Hematopoietic multipotent progenitor cell treated with erythropoietin and hydrocortisone succinate and interleukin-3 and kit ligand, for 15 days (in vitro differentiated cells): ENCODE measurements at regions not wholly inside any gene's neighbourhood (a gene's known extent, or its start where the extent isn't known, plus 50 kb on each side); places are given as distances from the start of the nearest gene placed in this dataset.

Experiments used
- DNase-seq: peaks from one replicate; pipeline ENCODE4 v3.0.0-alpha.2; 2015; ENCODE audit warnings: low spot score

- no peak for DNase-seq
Measured at GRCh38 chr5:6194906-6195612, 183.3 kb downstream of the MED10 start.

DNA sequence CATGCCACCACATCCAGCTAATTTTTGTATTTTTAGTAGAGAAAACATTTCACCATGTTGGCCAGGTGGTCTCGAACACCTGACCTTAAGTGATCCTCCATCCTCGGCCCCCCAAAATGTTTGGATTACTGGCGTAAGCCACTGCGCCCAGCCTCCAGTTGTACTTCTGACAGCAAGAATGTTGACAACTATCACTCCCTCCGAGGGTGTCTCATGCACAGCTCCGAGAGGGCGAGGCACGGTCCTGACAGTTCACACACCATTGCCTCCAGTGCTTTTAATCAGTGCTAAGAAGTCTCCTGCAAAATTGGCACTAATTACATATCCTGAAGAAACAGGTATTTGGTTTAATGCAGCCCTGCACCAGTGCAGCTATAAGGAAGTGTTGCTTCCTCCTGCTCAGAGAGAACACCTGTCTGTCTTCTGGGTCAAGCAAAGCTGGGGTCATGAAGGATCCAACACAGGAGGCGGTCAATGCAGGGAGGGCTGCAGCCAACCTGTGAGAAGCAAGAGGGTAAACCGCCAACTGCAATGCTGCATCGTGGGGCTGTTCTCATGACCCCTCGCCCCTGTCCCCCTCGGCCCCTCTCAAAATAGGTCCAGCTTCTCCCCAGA, 184.0 kb downstream of the MED10 start:
- DNase-seq = no peak

GRCh38 chr5:6193310-6193709, 185.0 kb downstream of the MED10 start:
- no peak for DNase-seq

- no peak for DNase-seq
Measured at GRCh38 chr5:6190838-6191237, 187.5 kb downstream of the MED10 start.

DNA sequence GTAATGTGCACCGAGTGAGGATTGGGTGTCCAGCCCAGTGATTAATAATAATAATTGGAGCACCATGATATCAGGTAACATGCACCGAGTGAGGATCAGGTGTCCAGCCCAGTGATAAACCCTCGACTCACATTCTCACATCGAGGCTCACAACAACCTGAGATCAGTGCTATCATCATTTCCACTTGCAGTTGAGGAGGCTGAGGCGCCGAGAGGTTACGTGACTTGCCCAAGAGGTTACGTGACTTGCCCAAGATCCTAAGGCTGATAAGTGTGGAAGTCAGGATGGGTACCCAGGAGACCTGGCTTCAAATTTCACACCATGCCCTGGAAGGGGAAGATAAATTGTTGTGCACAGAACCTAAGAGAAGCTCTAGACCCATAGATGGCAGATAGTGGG, 189.4 kb downstream of the MED10 start:
- no peak for DNase-seq

- DNase-seq = no peak
Measured at GRCh38 chr5:6188344-6188743, 190.0 kb downstream of the MED10 start.

GRCh38 chr5:6187501-6187900, 190.8 kb downstream of the MED10 start:
- no peak for DNase-seq

- DNase-seq = no peak
Measured at GRCh38 chr5:6185574-6185973, 192.8 kb downstream of the MED10 start.

GRCh38 chr5:6184481-6184880, 193.9 kb downstream of the MED10 start:
- DNase-seq = no peak

DNA sequence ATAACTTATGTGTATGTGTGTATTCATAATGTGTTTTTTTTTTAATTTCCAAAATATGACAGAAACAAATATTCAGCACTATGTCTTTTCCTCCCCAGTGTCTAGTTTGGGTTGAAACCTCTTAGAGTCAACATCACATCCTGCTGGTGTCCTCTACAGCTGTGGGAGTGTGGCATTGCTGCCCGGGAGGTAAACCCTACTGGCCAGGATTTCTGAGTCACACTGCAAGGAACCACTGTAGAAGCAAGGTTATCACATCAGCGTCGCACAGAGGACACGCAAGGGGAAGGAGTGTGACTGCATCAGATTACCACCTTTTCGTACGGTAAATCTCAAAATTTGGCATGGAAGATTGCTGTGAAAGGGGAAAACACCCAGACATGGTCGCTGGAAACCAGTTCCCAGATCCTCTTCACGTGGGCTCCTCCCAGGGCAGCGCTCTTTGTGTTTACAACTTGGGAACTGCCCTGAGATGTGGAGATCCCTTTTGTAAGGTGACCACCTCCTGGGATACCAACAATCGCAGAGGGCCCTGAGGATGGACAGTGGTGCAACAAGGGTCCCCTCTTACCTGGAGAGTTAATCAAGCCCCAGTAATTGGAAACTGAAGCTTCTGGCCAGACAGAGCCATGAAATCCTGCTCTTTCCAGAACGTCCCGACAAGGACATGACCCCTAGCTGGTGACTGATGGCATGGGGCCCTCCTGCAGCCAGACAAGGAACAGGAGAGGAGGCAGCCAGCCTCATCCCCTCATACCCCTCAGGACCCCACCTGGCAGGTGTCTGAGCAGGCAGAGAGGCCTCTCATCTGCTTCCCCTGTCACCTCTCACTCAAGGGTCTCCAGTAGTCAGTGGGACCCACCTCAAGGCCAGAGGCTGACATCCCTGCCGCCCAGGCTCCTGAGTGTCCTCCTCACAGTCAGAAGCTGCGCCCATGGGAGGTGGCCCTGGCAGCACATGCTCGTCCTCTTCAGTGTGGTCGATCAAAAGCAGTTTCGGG, 194.7 kb downstream of the MED10 start:
- no peak for DNase-seq

GRCh38 chr5:6182271-6182815, 196.0 kb downstream of the MED10 start:
- DNase-seq = no peak

GRCh38 chr5:6181871-6182270, 196.5 kb downstream of the MED10 start:
- DNase-seq = no peak

GRCh38 chr5:6181147-6181729, 197.1 kb downstream of the MED10 start:
- no peak for DNase-seq

DNA sequence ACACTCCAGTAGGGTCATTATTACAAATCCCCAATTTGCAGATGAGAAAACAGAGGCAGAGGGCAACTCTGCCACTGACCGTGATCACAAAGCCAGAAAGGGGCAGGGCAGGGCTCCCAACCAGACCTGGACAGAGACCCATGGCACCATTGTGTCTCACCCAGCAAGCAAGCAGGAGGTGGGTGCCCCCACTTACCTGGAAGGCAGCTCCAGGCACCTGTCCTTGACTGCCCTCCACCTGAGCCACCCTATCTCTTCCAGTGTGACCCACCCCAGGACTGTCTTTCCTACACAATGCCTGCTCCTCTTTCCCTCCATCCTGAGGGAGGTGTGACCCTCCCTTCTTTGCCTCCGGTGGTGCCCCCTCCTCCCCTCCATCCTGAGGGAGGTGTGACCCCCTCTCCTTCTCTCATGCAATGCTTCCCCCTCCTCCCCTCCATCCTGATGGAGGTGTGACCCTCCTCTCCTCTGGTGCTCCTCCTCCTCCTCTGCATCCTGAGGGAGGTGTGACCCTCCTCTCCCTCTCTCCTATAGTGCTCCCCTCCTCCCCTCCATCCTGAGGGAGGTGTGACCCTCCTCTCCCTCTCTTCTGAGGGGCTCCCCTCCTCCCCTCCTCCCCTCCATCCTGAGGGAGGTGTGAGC, 198.0 kb downstream of the MED10 start:
- no peak for DNase-seq

DNA sequence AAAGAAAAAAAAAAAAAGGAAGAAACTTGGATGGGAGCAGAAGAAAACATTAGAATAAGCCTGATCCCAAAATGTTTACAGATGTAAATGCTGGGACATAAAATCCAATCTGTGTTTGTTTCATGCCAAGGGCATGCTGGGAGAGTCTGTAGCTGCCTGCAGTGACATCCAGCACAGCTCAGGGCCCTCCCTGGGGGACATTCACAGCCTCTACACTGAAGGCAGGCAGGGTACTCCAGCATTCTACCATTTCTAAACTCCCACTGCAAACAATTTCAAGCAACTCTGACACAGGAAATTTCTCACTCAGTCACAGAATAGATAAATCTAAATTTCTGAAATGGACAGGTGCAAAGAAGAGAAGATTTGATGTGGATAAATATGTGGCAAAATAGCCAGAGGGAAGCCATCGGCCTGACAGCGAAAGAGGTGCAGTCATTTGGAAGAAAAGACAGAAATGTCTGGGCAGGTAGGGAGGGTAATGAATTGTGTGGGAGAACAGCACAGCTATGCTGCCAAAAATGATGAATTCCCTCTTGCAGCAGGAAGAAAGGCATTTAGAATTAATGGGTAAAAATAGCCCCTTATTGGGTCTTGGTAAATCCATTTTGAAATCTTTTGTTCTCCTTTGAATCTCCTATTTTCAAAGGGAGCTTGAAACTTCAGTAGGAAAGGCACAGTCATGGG, 199.4 kb downstream of the MED10 start:
- no peak for DNase-seq

DNA sequence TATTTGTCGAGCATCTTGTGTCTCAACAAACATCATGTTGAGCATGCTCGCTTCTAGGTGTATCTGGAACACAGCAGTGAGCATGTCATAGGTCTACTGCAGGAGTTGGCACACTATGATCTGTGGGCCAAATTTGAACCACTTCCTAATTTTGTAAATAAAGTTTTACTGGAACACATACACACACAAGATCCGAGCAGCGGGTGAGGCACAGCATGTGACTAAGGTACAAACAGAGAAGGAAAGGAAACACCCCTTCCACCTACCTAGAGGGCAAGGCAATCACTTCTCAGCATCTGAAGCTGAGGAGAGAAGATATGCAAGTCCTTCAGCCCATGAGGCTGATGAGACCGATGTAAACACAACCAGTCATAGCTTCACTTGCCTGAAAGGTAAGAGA, 200.4 kb downstream of the MED10 start:
- DNase-seq = no peak

GRCh38 chr5:6176102-6176693, 202.1 kb downstream of the MED10 start:
- no peak for DNase-seq

DNA sequence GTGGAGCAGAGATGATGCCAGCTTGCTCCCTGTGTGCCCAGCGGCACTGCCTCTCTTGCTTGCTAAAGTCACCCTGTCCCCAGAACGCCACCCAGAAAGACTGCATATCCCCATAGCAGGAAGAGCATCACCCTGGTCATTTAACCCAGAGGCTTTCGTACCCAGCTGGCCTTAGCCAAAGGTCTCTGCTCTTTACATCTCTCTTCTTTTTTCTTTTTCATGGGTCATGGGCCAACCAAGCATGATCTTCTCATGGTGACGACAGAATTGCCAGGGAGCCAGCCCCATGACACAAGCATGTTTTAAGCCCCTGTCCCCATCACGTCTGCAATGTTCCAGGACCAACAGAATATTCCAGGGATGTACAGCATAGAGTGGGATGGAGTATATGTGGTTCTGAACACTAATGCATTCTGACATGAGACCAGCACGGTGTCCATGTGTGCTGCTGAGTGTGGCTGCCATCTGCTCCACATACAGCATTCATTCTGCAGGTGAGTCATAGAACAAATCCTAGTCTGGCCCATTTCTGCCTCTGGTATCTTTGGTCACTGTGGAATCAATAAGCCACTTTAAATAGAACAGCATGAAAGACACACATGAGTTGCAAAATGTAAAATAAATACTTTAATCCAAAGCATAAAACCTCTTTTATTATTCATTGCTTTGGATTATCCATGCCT, 203.0 kb downstream of the MED10 start:
- DNase-seq = no peak

- no peak for DNase-seq
Measured at GRCh38 chr5:6169660-6170059, 208.7 kb downstream of the MED10 start.
